ENCODE measurements at regions not wholly inside any gene's neighbourhood (a gene's known extent, or its start where the extent isn't known, plus 50 kb on each side); places are given as distances from the start of the nearest gene placed in this dataset.
A peak's percentile ranks its signal among the peaks of the same experiment; 100 is the strongest.

GRCh38 chr18:59968583-59968982, 68.8 kb downstream of the PMAIP1 start (continued):
- no peak for TF ChIP-seq RFXAP (CRISPR knock-in tag; IDR thresholded peaks at IDR 0.05; ENCODE audit: borderline replicate concordance)
- TF ChIP-seq STAT6 (CRISPR knock-in tag; IDR thresholded peaks at IDR 0.05; ENCODE audit: borderline replicate concordance): no peak

GRCh38 chr18:59967878-59968277, 68.1 kb downstream of the PMAIP1 start:
- 29% methylated on average over 2 of the region's 2 CpGs for WGBS (ENCODE audit: low lambda C conversion rate)
- BruUV-seq (replicated peaks): no TSS peak
- Histone ChIP-seq H3K9ac (ENCODE audit: insufficient read depth, low read depth, low read length) (no peak overlapping the region), H3K4me3 (replicated peaks in 1 of 3; ENCODE audit: insufficient read depth in 1 of 3, low read depth in 2 of 3, low read length in 3 of 3) (no peak overlapping the region), H3K36me3 (replicated peaks in 1 of 2; ENCODE audit: control insufficient read depth in 1 of 2, insufficient read depth in 2 of 2, low read length in 2 of 2) (no peaks in the 10 kb centered on the region), H3K27me3 (ENCODE audit: control insufficient read depth in 1 of 2, insufficient read depth in 2 of 2, low read length in 2 of 2) (0 out of 5 replicates have a peak, but pooled peaks cover 0 to 2% of the 10 kb centered on the region in 2 experiments), H3K79me2 (ENCODE audit: insufficient read depth, low read length) (no peaks in the 10 kb centered on the region), H4K20me1 (ENCODE audit: insufficient read depth, low read length) (no peaks in the 10 kb centered on the region), H3K4me1 (ENCODE audit: insufficient read depth, low read length) (no peaks in the 10 kb centered on the region), H3K9me3 (ENCODE audit: low read length) (no peaks in the 10 kb centered on the region), H2AFZ (ENCODE audit: low read length) (no peak overlapping the region), H3K27ac (ENCODE audit: extremely low read length, insufficient read depth, low read length) (no peak overlapping the region), H3K4me2 (ENCODE audit: low read depth, low read length) (no peak overlapping the region)
- ATAC-seq: no peak
- in situ Hi-C loops (cut with HindIII; ENCODE audit: extremely low pct_ligation_motif_present, low pct_unique_long_range_greater_than_20kb) (no loop called here), intact Hi-C loops (cut with micrococcal nuclease; ENCODE audit: unreplicated experiment) (no loop called here)
- POLR2A ChIA-PET: no interaction called here
- CTCF ChIA-PET (ENCODE audit: low intra/inter-chr PET ratio, low total read pairs): no interaction called here
- FAIRE-seq: no peak
- no peak for DNase-seq (ENCODE audit: low spot score)
- peak; percentile 80 for TF ChIP-seq ATF7 (IDR thresholded peaks at IDR 0.05)
- no peak for TF ChIP-seq ATF7 (CRISPR knock-in tag; IDR thresholded peaks at IDR 0.05)
- TF ChIP-seq SMAD1 (CRISPR knock-in tag; IDR thresholded peaks at IDR 0.05; ENCODE audit: borderline replicate concordance, low read depth): no peak
- TF ChIP-seq HOMEZ (CRISPR knock-in tag; IDR thresholded peaks at IDR 0.05; ENCODE audit: low read depth): no peak
- TF ChIP-seq USF2 (IDR thresholded peaks at IDR 0.05; ENCODE audit: low read depth, low read length): no peak
- no peak for TF ChIP-seq USF2 (CRISPR knock-in tag; IDR thresholded peaks at IDR 0.05; ENCODE audit: borderline replicate concordance)
- TF ChIP-seq HNRNPK (IDR thresholded peaks at IDR 0.05; ENCODE audit: low read depth, low read length, poor library complexity, severe bottlenecking): no peak
- TF ChIP-seq ZNF609 (CRISPR knock-in tag; IDR thresholded peaks at IDR 0.05; ENCODE audit: borderline replicate concordance): no peak
